ENCODE measurements at regions not wholly inside any gene's neighbourhood (a gene's known extent, or its start where the extent isn't known, plus 50 kb on each side); places are given as distances from the start of the nearest gene placed in this dataset.
"Not testable (repeated sequence)": the region's sequence is repeated elsewhere in the genome, so short reads cannot be mapped to it uniquely, and the experiment has no call there.

DNA sequence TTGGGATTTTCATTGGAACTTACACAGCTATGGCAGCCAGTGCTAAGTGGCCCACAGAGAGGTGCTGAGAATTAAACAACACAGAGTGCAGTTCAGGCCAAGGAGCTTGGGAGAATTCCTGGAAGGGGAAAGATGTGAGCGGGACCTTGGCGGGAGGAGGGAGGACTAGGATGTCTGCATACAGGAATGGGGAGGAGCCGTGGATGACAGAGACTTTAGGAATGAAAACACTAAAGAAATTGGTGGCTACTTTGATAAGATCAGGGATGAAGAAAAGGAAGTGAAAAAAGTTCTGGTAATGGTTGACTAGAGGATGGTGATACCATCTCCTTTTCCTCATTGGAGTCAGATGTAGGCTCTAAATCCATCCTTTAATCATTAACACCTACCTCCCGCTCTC, 234.2 kb upstream of the FZD8 start:
- Histone ChIP-seq H3K9me3 (ENCODE audit: control insufficient read depth in 2 of 2, low read length in 2 of 2) (no peaks in the 10 kb centered on the region), H3K4me3 (ENCODE audit: low read depth, low read length) (no peak overlapping the region), H3K4me1 (ENCODE audit: control insufficient read depth, insufficient read depth, low read length, poor library complexity, severe bottlenecking) (no peaks in the 10 kb centered on the region), H3K36me3 (ENCODE audit: control insufficient read depth, insufficient read depth, low read length) (no peaks in the 10 kb centered on the region), H3K27ac (ENCODE audit: insufficient read depth, low read length, poor library complexity, severe bottlenecking) (no peak overlapping the region), H3K27me3 (ENCODE audit: control insufficient read depth, insufficient read depth, low read length) (no peaks in the 10 kb centered on the region)
- DNase-seq: no peak
- Mint-ChIP-seq H3K9me3 (peaks cover 0 to 8% (median 2%) of the 10 kb centered on the region in 7 donors), H3K27me3 (no peaks in the 10 kb centered on the region), H3K4me3 (no peak overlapping the region), H3K36me3 (no peaks in the 10 kb centered on the region), H3K27ac (no peak overlapping the region), H3K4me1 (no peaks in the 10 kb centered on the region)
- ATAC-seq (ENCODE audit: low read depth in 2 of 2): no peak

DNA sequence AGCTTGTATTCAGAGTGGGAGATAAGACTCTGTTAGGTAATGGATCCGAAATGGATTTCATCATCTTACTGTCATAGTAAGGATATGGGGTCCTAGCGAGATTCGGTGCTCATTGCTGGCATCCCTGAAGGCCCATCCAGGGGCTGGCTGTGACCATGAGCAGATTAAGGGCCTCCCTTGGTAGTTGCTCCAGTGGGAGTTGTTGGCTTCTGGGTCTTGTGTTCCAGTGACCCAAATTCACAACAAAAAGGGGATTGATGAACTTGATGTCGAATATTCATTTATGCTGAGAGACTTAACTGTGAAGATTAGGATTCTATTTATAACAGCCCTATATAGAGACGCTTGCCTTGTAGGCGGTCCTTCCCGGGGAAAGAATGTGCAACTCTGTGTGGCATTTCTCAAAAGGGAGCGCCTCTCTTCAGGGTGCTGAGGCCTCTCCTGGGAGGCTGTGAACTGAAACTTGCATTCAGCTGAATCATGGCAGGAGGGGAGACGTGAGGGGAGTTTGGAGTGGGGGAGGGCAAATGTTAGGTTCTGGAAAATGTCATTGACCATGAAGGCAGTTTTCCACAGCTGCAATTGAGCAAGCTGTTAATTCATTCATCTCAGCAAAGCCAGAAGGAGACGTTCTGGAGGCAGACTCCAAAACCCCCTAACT, 233.1 kb upstream of the FZD8 start:
- H3K27me3 Mint-ChIP-seq: no peaks in the 10 kb centered on the region
- Histone ChIP-seq H3K9me3 (ENCODE audit: control insufficient read depth in 2 of 2, low read length in 2 of 2) (no peaks in the 10 kb centered on the region), H3K36me3 (ENCODE audit: control insufficient read depth, insufficient read depth, low read length) (no peaks in the 10 kb centered on the region), H3K27me3 (ENCODE audit: control insufficient read depth, insufficient read depth, low read length) (no peaks in the 10 kb centered on the region), H3K27ac (ENCODE audit: insufficient read depth, low read length, poor library complexity, severe bottlenecking) (no peak overlapping the region), H3K4me1 (ENCODE audit: control insufficient read depth, insufficient read depth, low read length, poor library complexity, severe bottlenecking) (no peaks in the 10 kb centered on the region), H3K4me3 (ENCODE audit: low read depth, low read length) (no peak overlapping the region)
- H3K4me3 Mint-ChIP-seq: no peak overlapping the region
- no peaks in the 10 kb centered on the region for H3K4me1 Mint-ChIP-seq
- peaks cover 0 to 8% (median 2%) of the 10 kb centered on the region in 7 donors for H3K9me3 Mint-ChIP-seq
- ATAC-seq (ENCODE audit: low read depth in 2 of 2) (no peak), DNase-seq (no peak)
- H3K36me3 Mint-ChIP-seq: no peaks in the 10 kb centered on the region
- peak overlapping the region in 1 of 3 donors; percentile 43 for H3K27ac Mint-ChIP-seq

DNA sequence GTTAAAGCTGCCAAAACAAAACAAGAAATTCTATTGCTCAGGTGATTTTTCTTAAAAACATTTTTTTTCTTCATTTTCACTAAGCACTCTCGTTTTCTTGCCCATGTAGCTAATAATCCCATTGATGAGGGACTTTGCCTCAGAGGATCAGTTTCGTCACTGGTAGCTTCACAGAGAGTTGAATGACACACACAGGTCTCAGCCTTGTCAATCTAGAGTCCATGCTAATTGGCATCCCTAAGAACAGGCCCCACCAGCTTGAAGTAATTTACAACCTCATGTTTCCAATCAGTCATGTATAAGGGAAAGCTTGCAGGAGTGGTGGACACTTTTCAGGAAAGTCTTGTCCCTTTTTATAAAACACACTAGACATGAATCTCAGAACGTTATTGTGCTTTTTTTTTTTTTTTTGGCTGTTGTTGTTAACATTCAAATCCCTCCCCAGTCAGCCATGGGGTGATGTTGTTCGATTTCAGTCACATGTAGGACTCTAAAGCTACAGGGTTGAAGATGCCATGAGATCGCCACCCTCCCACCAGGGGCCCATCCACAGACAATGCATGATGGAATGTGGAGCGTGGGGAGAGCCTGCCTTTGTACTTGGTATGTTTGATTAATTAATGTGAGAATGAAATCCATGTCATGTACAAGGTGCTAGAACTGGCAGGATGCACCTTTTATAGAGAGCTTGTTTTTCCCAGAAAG, 232.4 kb upstream of the FZD8 start:
- Histone ChIP-seq H3K27me3 (ENCODE audit: control insufficient read depth, insufficient read depth, low read length) (no peaks in the 10 kb centered on the region), H3K4me1 (ENCODE audit: control insufficient read depth, insufficient read depth, low read length, poor library complexity, severe bottlenecking) (no peaks in the 10 kb centered on the region), H3K36me3 (ENCODE audit: control insufficient read depth, insufficient read depth, low read length) (no peaks in the 10 kb centered on the region), H3K9me3 (ENCODE audit: control insufficient read depth in 2 of 2, low read length in 2 of 2) (no peaks in the 10 kb centered on the region), H3K27ac (ENCODE audit: insufficient read depth, low read length, poor library complexity, severe bottlenecking) (no peak overlapping the region), H3K4me3 (ENCODE audit: low read depth, low read length) (no peak overlapping the region)
- Mint-ChIP-seq H3K27me3 (no peaks in the 10 kb centered on the region), H3K9me3 (peaks cover 0 to 8% (median 2%) of the 10 kb centered on the region in 7 donors), H3K4me3 (no peak overlapping the region), H3K36me3 (no peaks in the 10 kb centered on the region), H3K27ac (no peak overlapping the region), H3K4me1 (no peaks in the 10 kb centered on the region)
- ATAC-seq (ENCODE audit: low read depth in 2 of 2) (no peak), DNase-seq (no peak)

DNA sequence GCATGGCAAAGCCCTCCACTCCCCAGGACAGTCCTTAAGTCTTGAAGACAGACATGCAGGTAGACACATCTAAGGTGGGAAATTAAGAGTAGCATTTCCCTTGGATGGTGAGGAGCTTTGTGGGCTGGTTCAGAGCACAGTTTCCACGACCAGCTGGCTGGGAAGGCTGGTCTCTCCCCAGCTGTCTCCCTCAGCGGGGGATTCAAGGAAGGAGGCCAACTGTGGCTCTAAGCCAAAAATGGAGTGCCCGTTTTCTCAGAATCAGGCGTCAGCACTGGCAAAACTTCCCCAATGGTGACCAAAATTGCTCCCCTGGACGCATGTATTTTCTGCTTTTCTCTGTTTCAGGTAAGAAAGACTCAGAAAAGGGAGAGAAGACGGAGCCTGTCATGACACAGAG, 230.6 kb upstream of the FZD8 start:
- no peaks in the 10 kb centered on the region for H3K27me3 ChIP-seq (ENCODE audit: control insufficient read depth, insufficient read depth, low read length)
- H3K27ac ChIP-seq (ENCODE audit: insufficient read depth, low read length, poor library complexity, severe bottlenecking): no peak overlapping the region
- no peak for ATAC-seq (ENCODE audit: low read depth in 2 of 2)
- no peaks in the 10 kb centered on the region for H3K36me3 ChIP-seq (ENCODE audit: control insufficient read depth, insufficient read depth, low read length)
- H3K4me1 ChIP-seq (ENCODE audit: control insufficient read depth, insufficient read depth, low read length, poor library complexity, severe bottlenecking): no peaks in the 10 kb centered on the region
- no peak overlapping the region for H3K4me3 ChIP-seq (ENCODE audit: low read depth, low read length)
- H3K27me3 Mint-ChIP-seq: no peaks in the 10 kb centered on the region
- no peak overlapping the region for H3K27ac Mint-ChIP-seq
- H3K4me1 Mint-ChIP-seq: no peaks in the 10 kb centered on the region
- H3K9me3 ChIP-seq (ENCODE audit: control insufficient read depth in 2 of 2, low read length in 2 of 2): no peaks in the 10 kb centered on the region
- no peak for DNase-seq
- H3K36me3 Mint-ChIP-seq: no peaks in the 10 kb centered on the region
- peaks cover 0 to 7% (median 3%) of the 10 kb centered on the region in 7 donors for H3K9me3 Mint-ChIP-seq
- H3K4me3 Mint-ChIP-seq: no peak overlapping the region

DNA sequence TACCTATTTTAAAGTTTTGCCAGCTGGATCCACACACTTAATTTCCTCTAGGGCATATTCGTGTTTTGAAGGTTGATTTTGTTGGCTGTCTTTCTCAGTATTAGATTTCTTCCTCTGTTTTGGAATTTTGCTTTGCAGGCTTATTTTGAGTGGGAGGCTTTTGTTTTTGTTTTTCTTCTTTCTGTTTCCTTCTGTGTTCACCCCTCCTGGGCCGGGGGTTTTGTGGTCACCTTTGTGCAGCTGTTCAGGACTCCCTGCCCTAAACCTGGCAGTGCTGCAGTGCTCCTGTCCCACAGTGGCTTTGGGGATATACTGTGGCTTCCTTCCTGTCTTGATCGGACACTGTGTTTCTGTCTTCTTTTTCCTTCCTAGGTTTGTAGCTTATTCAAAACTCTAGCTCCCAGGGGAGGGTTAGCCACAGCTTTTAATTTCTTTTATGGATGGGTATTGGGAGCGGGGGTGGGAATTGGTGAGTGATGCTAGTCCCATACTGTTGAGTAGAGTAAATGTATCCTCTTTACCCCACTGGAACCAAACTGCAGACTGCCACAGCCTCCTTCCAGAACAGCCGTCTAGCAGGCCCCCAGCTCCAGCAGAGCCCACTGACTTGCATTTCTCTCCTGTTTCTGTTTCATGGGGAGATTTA, 228.7 kb upstream of the FZD8 start:
- ATAC-seq (ENCODE audit: low read depth in 2 of 2) (no peak), DNase-seq (no peak)
- no peaks in the 10 kb centered on the region for H3K4me1 Mint-ChIP-seq
- H3K4me1 ChIP-seq (ENCODE audit: control insufficient read depth, insufficient read depth, low read length, poor library complexity, severe bottlenecking): no peaks in the 10 kb centered on the region
- H3K27ac ChIP-seq (ENCODE audit: insufficient read depth, low read length, poor library complexity, severe bottlenecking): no peak overlapping the region
- no peak overlapping the region for H3K27ac Mint-ChIP-seq
- no peak overlapping the region for H3K4me3 Mint-ChIP-seq
- no peaks in the 10 kb centered on the region for H3K36me3 Mint-ChIP-seq
- no peak overlapping the region for H3K4me3 ChIP-seq (ENCODE audit: low read depth, low read length)
- no peaks in the 10 kb centered on the region for H3K9me3 ChIP-seq (ENCODE audit: control insufficient read depth in 2 of 2, low read length in 2 of 2)
- no peaks in the 10 kb centered on the region for H3K27me3 Mint-ChIP-seq
- no peaks in the 10 kb centered on the region for H3K36me3 ChIP-seq (ENCODE audit: control insufficient read depth, insufficient read depth, low read length)
- H3K27me3 ChIP-seq (ENCODE audit: control insufficient read depth, insufficient read depth, low read length): no peaks in the 10 kb centered on the region
- H3K9me3 Mint-ChIP-seq: peaks cover 0 to 6% (median 3%) of the 10 kb centered on the region in 7 donors

DNA sequence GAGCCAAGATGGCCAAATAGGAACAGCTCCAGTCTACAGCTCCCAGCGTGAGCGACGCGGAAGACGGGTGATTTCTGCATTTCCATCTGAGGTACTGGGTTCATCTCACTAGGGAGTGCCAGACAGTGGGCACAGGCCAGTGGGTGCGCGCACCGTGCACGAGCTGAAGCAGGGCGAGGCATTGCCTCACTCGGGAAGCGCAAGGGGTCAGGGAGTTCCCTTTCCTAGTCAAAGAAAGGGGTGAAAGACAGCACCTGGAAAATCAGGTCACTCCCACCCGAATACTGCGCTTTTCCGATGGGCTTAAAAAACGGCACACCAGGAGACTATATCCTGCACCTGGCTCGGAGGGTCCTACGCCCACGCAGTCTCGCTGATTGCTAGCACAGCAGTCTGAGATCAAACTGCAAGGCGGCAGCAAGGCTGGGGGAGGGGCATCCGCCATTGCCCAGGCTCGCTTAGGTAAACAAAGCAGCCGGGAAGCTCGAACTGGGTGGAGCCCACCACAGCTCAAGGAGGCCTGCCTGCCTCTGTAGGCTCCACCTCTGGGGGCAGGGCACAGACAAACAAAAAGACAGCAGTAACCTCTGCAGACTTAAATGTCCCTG, 216.7 kb upstream of the FZD8 start:
- not testable (repeated sequence) for ATAC-seq (ENCODE audit: low read depth in 2 of 2); H3K4me1 ChIP-seq (ENCODE audit: control insufficient read depth, insufficient read depth, low read length, poor library complexity, severe bottlenecking); H3K27me3 Mint-ChIP-seq; H3K27me3 ChIP-seq (ENCODE audit: control insufficient read depth, insufficient read depth, low read length); H3K27ac Mint-ChIP-seq; H3K36me3 Mint-ChIP-seq; H3K27ac ChIP-seq (ENCODE audit: insufficient read depth, low read length, poor library complexity, severe bottlenecking); H3K4me1 Mint-ChIP-seq; H3K36me3 ChIP-seq (ENCODE audit: control insufficient read depth, insufficient read depth, low read length); H3K9me3 ChIP-seq (ENCODE audit: control insufficient read depth in 2 of 2, low read length in 2 of 2); H3K4me3 Mint-ChIP-seq; H3K9me3 Mint-ChIP-seq; H3K4me3 ChIP-seq (ENCODE audit: low read depth, low read length)
- peak in 1 of 3 donors; percentile 0 for DNase-seq

DNA sequence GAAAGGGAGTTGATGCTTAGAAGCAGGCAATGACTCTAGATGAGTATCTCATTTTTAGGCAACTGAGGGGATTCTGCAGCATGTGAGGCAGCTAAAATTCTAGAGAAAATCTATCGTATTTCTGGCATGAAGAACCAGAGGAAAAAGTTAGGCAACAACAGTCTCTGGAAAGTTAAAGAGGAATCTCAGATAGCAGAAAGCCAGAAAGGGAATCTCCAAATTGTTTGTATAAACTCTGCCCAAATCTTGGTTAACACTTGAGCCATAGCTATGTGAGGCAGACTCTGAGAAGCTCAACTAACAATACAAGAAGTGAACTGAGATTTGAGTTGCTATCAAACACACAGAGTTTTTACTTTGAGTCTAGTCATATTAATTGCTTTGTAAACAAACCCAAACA, 215.8 kb upstream of the FZD8 start:
- H3K27ac Mint-ChIP-seq: no peak overlapping the region
- no peak overlapping the region for H3K4me3 ChIP-seq (ENCODE audit: low read depth, low read length)
- no peaks in the 10 kb centered on the region for H3K9me3 ChIP-seq (ENCODE audit: control insufficient read depth in 2 of 2, low read length in 2 of 2)
- H3K36me3 Mint-ChIP-seq: no peaks in the 10 kb centered on the region
- DNase-seq (no peak), ATAC-seq (ENCODE audit: low read depth in 2 of 2) (no peak)
- no peak overlapping the region for H3K27ac ChIP-seq (ENCODE audit: insufficient read depth, low read length, poor library complexity, severe bottlenecking)
- H3K4me1 ChIP-seq (ENCODE audit: control insufficient read depth, insufficient read depth, low read length, poor library complexity, severe bottlenecking): no peaks in the 10 kb centered on the region
- H3K4me1 Mint-ChIP-seq: no peaks in the 10 kb centered on the region
- no peaks in the 10 kb centered on the region for H3K27me3 Mint-ChIP-seq
- no peaks in the 10 kb centered on the region for H3K27me3 ChIP-seq (ENCODE audit: control insufficient read depth, insufficient read depth, low read length)
- H3K36me3 ChIP-seq (ENCODE audit: control insufficient read depth, insufficient read depth, low read length): no peaks in the 10 kb centered on the region
- H3K9me3 Mint-ChIP-seq: peaks cover 1 to 8% (median 3%) of the 10 kb centered on the region in 7 donors
- no peak overlapping the region for H3K4me3 Mint-ChIP-seq
